Right ventricle myocardium inferior (tissue), 1 donor: ENCODE measurements at regions not wholly inside any gene's neighbourhood (a gene's known extent, or its start where the extent isn't known, plus 50 kb on each side); places are given as distances from the start of the nearest gene placed in this dataset.

Source experiments
- ATAC-seq: fragments of 200-7000 bp; cut with Tn5 transposase; one replicate; pipeline ENCODE4 v1.9.1; 2020; ENCODE audit warnings: mild to moderate bottlenecking, moderate library complexity
- DNase-seq: peaks from one replicate; pipeline ENCODE4 v3.0.0; 2021; ENCODE audit errors: missing footprints
- intact Hi-C: fragments of 100-400 bp; cut with DNase I; formaldehyde crosslinking; loops from one replicate; pipeline ENCODE4 v1.11.0; 2022
- donor health status: DM: no; HTN: yes; CAD: no; lungs with severe emphysema.

DNA sequence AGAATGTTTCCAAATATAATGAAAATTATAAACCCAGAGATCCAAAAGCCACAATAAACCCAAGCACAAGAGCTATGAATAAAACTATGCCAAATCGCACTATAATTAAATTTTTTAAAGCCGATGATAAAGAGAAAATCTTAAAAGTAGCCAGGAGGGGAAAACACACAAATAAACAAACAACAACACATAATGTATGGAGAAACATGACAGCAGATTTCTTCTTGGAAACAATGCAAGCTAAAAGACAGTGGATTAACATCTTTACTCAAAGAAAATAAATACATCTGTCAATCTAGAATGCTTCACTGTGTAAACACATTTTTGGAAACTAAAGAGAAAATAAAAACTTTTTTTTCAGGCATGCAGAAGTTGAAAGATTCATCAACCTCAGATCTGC, 53.0 kb upstream of the SMOX start:
- DNase-seq (no peak), ATAC-seq (no peak)
- intact Hi-C loops, result no loop called here

DNA sequence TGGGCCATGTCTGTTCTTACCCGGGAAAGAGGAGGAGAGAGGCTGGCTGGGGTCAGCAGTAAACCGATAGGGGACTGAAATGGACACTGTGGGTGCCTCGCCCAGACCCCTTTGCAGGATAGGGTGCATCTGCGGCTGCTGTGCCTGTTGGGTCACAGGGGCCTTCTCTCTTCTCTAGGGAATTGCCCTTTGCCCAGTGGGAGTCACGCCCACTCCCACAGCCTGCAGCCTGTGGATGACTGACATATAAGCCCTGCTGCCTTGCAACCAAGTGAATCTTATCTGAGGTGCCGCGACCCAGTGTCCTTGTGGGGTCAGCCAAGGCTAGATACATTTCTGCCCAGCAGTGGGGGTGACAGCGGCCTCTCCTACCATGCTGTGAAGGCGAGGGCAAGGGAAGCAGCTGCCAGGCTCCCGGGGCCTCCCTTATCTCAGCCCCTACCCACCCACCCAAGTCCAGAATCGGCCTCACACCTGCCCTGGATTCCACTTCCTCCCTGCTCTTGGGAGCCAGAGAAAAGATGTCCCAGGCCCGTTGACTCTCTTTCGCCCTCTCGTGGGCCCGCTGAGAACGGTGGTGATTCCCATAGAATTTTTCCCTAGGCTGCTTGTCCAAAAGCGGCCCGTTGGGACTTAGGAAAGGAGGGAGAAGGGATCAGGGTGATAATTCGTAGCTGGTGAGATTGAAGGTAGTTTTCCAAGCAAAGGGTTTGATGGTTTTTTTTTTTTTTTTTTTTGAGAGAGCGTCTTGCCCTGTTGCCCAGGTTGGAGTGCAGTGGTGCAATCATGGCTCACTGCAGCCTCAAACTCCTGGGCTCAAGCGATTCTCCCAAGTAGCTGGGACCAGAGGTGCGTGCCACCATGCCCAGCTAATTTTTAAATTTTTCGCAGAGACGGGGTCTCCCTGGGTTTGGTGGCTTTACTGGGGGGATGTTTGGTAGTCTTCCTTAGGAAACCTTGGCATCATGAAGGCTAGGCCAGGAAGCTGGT, 56.8 kb upstream of the SMOX start:
- DNase-seq, result peak; percentile 88
- peak; percentile 58 for ATAC-seq
- intact Hi-C loops, result no loop called here

DNA sequence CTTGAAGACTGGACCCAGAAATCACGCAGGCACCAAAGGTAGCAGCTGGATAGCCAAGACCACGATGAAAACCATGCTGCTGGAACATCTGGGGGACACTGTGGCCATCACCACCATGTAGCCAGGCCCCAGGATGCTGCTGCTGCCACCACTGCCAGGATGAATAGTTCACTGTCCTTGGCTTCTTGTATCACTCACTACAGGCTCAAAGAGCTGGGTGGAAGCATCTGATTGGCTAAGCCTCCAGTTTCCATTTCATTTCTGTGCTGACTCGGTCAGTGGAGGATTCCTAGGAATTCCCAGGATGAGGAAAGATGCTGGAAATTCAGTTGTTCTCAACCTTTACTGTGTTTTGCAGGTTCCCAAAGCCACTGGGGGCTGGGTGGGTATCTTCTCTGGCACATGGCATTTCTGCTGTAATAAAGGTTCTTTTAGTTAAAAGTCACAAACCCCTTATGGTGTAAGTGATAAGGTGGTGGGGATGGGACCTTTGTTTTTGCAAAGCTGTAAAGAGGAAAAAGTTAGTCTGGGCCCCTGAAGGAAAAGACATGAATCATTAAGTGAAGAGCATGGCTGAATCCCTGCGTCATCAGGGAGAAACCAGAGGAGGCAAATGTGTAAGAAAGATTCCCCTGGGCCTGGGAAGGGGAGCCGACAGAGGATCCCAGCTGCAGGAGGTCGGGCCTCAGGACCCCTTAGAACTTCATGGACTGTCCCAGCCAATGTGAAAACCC, 57.7 kb upstream of the SMOX start:
- ATAC-seq (no peak), DNase-seq (no peak)
- intact Hi-C loops, result no loop called here

DNA sequence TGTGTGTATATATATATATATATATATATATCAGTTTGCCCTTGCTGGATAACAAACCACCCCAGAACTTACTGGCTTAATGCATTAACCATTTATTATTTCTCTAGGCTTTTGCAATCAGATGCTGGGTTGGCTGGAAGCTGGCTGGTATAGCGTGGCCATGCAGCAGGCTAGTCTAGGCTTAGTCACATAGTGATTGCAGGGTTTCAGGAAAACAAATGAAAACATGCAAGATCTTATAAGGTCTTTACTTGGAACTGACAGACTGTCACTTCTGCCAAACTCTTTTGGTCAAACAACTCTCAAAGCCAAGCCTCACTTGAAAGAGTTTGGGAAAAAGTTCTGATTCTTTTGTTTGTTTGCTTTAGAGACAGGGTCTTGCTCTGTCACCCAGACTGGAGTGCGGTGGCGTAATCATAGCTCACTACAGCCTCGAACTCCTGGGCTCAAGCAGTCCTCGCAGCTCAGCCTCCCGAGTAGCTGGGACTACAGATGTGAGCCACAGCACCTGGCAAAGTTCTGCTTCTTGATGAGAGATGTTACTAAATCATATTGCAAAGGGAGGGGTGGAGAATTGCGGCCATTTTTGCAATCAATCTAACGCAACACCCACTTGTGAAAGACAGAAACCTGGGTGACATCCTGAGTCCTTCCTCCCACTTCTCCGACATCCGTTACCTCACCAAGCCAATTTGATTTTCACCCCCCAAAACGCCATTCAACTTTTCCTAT, 58.7 kb upstream of the SMOX start:
- ATAC-seq (no peak), DNase-seq (no peak)
- intact Hi-C loops, result no loop called here

DNA sequence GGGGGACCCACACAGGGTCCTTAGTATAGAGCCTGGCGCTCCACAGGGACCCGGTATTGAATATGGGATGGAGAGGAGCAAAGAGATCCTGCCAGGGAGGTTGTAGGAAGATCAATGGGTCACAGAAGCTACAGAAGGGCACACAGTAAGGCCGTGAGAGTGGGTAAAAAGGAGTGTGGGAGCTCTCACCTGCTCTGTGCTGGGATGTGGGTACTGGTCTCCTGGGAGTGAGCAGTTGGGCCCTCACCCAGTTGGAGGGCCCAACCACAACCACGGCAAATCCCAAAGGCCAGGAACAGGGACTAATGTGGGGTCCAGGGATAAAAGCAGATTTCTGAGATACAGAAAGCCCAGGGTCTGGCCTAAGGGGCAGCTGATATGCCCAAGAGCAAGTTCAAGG, 59.9 kb upstream of the SMOX start:
- no peak for DNase-seq
- ATAC-seq, result no peak
- intact Hi-C loops, result no loop called here

DNA sequence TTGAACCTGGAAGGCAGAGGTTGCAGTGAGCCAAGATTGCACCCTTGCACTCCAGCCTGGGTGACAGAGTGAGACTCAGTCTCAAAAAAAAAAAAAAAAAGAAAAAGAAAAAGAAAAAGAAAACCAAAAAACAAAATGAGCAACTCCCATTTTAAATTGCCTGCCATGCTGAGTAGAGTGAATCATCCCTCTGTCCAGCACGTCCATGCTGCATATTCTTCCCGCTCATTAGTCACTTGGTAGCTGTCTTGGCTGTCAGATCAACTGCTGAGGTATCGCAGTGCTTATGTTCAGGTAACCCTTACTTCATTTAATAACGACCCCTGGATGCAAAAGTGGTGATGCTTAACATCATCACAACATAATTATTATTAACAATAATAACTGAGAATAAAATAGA, 60.7 kb upstream of the SMOX start:
- DNase-seq (no peak), ATAC-seq (no peak)
- intact Hi-C loops, result no loop called here

DNA sequence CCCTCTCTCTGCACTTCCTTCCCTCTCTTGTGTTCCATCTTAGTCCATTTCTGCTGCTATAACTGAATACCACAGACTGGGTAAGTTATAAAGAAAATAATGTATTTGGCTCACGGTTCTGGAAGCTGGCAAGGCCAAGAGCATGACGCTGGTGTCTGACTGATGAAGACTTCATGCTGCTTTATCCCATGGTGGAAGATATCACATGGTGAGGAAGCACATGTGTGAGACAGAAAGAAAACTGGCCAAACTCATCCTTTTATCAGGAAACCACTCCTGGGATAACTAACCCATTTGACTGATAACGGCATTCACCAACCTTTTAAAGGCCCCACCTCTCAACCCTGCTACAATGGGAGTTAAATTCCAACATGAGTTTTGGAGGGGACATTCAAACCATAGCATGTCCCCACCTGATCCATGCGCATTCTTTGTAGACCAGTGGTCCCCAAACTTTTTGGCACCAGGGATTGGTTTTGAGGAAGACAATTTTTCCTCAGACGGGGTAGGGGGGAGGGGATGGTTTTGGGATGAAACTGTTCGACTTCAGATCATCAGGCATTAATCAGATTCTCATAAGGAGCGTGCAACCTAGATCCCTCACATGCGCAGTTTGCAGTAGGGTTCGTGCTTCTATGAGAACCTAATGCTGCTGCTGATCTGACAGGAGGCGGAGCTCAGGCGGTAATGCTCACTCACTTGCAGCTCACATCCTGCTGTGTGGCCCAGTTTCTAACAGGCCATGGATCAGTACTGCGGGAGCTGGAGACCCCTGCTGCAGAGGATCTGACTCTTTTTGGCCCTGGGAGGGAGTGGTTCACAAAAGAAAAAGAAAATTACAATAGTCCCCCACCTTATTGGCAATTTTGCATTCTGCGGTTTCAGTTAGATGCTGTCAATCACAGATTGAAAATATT, 61.6 kb upstream of the SMOX start:
- intact Hi-C loops, result no loop called here
- ATAC-seq (no peak), DNase-seq (no peak)

DNA sequence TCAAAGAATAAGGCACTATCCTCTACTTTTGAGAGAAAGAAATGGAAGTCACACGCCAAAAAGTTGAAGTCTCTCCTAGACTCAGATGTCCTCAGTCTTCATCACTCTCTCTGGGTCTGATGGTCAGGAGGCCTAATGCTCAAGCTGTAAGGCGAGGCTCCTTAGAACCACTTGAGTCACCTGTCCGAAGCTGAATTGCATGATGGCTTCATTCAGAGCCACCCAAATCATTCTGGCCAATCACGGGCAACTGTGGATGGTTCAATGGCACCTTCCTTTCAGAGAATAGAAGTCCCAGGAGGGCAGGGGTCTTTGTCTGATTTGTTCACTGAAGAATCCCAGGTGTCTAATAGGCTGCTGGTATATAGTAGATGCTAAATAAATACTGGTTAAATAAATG, 63.9 kb upstream of the SMOX start:
- intact Hi-C loops, result loop anchor here (1.0 to 2.0 kb wide), 2 partner anchors 70 to 408 kb away; partner anchors contain the start of gene RNF24
- DNase-seq (no peak), ATAC-seq (no peak)

DNA sequence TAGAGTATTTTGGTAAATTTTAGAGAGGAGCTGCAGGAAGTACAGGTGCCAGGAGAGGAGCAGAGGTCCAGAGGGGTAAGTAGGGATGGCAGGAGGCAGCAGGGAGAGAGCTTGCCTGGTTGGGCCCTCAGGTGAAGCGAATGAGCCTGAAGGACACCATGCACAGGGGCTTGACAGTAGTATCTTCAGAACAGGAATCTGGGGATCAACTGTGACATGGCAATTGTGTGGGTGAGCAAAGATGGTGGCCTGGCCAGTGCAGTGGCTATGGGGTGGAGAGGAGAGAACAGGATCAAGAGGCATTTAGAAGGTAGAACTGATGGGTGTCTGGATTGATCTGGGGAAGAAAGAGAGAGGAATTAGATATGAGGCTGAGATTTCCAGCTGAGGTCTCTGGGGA, 64.5 kb upstream of the SMOX start:
- DNase-seq (no peak), ATAC-seq (no peak)
- intact Hi-C loops, result loop anchor here (2.0 kb wide), 1 partner anchor 69 kb away; the partner anchor contains the start of gene RNF24

DNA sequence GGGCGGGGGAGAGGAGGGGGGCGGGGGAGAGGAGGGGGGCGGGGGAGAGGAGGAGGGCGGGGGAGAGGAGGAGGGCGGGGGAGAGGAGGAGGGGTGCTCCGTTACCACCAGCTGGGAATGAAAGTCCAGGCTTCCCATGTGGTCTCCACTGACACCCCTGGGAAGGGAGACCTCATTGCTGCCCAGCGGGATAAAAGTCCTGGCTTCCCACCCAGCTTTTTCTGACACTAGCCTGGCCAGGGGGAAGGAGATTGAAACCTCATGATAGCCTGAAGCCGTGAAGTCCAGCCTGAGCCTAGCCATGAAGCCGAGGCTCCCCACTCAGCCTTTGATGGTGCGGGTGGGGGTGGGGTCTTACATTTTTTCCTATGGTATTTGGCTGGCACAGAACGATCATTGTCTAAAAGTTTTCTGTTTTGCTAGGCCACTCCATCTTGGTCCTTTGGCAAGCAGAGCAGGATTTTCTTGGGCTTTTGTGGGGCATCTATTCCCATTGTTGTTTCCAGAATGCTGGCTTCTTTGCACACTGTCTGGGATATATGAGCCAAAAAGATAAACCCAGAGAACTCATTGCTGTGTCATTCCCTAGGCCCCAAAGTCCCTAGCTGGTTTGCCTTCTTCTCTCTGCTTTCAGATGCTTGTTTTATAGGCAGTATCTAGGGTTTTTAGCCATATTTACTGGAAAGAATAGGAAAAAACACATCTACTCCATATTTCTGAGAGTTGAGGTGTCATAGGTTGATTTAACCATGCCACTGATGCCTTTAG, 65.3 kb upstream of the SMOX start:
- DNase-seq, result no peak
- intact Hi-C loops, result no loop called here
- ATAC-seq, result peak; percentile 20

DNA sequence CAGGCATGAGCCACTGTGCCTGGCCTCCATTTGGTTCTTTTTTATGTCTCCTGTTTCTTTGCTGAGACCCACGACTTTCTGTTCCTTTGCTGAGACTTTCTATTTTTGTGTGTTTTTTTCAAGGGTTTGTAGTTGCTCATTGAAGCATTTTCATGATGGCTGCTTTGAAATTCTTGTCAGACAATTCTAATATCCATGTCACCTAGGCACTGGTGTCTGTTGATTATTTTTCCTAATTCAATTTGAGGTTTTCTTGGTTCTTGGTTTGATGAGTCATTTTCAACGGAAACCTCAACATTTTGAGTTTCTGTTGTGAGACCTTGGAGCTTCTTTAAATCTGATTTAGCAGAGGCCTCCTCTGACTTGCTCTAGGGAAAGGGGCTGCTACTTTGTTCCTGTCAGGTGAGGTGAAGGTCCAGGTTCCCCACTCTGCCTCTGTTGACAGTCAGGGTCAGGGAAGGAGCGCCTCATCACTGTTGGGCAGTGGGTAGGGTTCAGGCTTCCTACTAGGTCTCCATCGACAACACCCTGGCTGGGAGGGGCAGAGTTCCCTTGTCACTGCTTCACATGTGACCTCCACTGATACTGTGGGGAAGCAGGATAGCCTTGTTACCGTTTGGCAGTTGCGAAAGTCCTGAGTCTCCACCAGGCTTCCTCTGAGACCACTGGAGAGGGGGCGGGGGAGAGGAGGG, 66.1 kb upstream of the SMOX start:
- intact Hi-C loops, result no loop called here
- ATAC-seq (peak; percentile 72), DNase-seq (peak; percentile 78)

DNA sequence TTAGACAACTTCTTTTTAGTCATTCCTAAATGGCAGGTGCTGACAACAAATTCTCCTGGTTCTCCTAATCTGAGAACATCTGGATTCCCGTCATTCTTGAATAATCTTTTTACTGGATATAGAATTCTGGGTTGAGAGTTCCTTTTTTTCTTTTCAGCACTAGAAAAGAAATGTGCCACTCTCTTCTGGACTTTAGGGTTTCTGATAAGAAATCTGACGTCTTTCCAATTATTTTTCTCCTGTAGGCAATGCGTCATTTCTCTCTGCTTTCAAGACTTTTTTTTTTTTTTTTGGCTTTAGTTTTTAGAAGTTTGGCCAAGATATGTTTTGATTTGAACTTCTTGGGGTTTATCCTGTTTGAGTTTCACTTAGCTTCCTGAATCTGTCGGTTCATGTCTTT, 66.1 kb upstream of the RNF24 start:
- DNase-seq (no peak), ATAC-seq (no peak)
- intact Hi-C loops, result no loop called here

DNA sequence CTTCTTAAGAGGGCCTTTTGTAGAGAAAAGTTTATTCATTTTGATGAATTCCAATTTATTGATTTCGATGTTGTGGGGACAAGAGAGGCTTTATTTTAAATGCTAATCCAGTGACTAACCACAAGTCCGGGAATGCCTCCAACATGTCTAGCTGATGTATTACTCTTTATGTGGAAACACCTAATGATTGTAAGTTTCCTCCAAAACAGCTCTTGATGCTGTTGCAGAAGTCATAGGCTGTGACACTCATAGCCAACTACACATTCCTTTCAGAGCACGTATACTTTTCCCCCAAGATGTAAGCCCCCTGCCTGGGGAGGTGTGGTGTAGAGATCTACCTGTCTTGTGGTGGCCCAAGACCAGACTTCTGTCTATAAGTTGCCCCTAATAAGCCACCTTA, 61.3 kb upstream of the RNF24 start:
- ATAC-seq, result no peak
- intact Hi-C loops, result no loop called here
- DNase-seq, result no peak

DNA sequence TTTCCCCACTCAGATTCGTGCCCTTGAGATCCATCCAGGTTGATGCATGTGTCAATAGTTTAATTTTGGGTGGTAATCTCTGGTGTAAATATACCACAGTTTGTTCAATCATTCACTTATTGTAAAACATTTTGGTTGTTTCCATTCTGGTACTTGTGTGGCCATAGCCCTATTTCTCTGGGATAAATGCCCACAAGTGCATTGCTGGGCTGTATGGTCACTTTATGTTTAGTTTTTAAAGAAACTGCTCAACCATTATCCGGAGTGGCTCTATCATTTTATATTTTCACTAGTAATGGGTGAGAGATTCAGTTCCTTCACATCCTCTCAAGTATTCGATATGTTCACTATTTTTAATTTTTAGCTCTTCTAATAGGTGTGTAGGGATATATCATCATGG, 60.7 kb upstream of the RNF24 start:
- ATAC-seq, result no peak
- DNase-seq, result no peak
- intact Hi-C loops, result no loop called here

DNA sequence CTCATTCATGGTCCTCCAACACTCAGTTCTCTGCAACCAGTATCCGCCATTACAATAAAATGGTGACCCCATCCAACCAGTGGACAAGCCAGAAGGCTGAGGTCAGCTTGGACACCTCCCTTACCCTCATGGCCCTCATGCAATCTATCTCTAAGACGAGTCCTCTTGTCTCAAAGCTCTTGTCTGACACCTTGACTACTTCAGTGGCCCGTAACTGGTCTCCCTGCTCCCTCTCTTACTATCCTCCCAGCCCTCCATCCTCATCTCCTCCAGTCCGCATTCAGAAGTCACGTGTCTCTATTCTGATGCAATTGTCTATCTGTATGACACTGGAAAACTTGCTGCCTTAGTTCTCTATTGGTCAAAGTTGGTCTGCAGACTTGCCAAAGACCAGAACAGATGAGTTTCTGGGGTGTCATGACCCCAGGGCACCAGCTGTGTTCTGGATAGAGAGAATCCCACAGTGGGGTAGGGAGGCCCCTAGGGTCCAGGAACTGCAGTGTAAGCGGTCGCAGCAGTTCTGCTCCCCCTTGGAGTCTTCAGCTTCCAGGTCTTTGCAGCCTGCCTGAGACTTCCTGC, 59.6 kb upstream of the RNF24 start:
- intact Hi-C loops, result loop anchor here (5.0 kb wide), 1 partner anchor 63 kb away; no protein-coding TSS in a partner anchor
- ATAC-seq (no peak), DNase-seq (no peak)

DNA sequence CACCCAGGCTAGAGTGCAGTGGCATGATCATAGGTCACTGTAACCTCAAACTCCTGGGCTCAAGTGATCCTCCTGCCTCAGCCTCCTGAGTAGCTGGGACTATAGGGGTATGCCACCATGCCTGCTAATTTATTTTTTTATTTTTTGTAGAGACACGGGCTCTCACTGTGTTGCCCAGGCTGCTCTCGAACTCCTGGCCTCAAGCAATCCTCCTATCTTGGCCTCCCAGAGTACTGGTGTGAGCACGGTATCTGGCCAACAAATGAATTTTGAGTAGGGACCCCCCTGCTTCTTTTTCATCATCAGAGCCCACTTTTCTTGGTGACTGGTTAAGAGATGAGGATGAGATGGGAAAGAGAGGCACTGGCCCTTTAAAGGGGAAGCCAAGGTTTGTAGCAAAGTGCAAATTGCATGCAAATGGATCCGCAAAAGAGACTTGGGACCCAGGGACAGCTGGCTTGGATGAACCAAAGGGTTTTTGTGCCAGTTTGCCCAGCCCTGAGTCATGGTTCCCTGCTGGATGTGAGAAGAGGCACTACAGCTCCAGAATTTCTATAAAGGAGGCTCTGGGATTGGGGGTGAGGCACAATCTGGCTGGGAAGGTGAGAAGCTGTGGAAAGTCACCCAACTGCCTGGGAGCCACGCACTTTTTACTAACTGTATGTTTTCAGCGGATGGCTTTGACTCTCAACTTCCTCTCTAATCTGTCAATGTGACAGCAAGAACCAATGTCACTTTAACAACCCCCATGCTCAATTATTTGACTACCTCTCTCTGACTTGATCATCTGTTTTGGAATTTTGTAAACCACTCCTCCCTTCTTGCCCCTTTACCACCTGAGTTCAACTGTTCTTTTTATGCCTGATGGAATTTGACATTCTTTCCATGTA, 58.7 kb upstream of the RNF24 start:
- DNase-seq (no peak), ATAC-seq (no peak)
- intact Hi-C loops, result loop anchor here (2.0 to 5.0 kb wide), 2 partner anchors 62 to 185 kb away; partner anchors contain the start of gene PANK2
